Activated T-cell treated with anti-CD3 and anti-CD28 coated beads, Interleukin-2, amount 50 U/mL, for 4 hours (primary cell): ENCODE measurements at regions not wholly inside any gene's neighbourhood (a gene's known extent, or its start where the extent isn't known, plus 50 kb on each side); places are given as distances from the start of the nearest gene placed in this dataset.

Experiments
- ATAC-seq, 2 donors: fragments of 200-7000 bp; cut with Tn5 transposase; one replicate each; pipeline ENCODE4 v1.10.0; 2021
- DNase-seq: peaks from one replicate; pipeline ENCODE4 v3.0.0-alpha.2; 2020
- H3K27me3 Mint-ChIP-seq: one replicate; pipeline ENCODE4 v1.8.0; 2021; ENCODE audit warnings: low read depth, mixed read lengths
- H3K36me3 Mint-ChIP-seq: one replicate; pipeline ENCODE4 v1.8.0; 2022; ENCODE audit warnings: mixed read lengths; ENCODE audit not compliant: insufficient read depth
- H3K4me1 Mint-ChIP-seq: one replicate; pipeline ENCODE4 v1.8.0; 2021; ENCODE audit warnings: low read depth, mixed read lengths
- H3K4me3 Mint-ChIP-seq: one replicate; pipeline ENCODE4 v1.8.0; 2021; ENCODE audit warnings: mild to moderate bottlenecking, moderate library complexity, mixed read lengths
- H3K9me3 Mint-ChIP-seq: one replicate; pipeline ENCODE4 v1.8.0; 2021; ENCODE audit warnings: mixed read lengths

DNA sequence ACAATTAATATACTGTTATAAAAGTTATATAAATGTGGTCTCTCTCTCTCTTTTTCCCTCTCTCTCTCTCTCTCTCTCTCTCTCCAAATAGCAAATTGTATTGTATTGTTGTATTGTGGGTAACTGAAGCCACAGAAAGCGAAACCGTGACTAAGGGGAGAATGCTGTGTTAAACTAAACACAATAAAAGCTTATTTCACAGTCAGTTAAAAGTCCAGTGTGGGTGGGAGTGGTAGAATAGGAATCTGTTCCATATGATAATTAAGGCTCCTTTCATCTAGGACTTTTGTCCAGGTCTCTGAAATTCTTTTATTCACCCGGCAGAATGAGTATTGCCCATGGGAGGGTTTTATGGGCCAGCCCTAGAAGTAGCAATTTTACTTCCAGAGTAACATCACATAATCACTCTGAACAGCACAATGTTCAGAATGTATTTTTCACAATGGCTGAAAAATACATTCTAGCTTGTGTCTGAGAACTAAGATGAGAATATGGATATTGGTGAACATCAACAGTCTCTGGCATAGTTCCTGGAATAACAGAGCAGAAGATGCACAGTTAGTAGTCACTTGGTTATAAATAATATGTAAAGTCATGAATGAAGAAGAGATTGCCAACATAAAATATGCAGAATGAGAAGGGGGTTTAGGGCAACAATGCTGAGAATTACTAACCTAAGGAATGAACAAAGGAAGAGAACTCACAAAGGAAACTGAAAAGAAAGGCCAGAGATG, 399.1 kb downstream of the PLCL1 start:
- ATAC-seq = no peak

More for the DNA sequence above, 399.1 kb downstream of the PLCL1 start:
- no peaks in the 10 kb centered on the region for H3K4me1 Mint-ChIP-seq
- no peak for DNase-seq
- H3K9me3 Mint-ChIP-seq = no peaks in the 10 kb centered on the region
- H3K36me3 Mint-ChIP-seq = no peaks in the 10 kb centered on the region
- H3K27me3 Mint-ChIP-seq = peaks cover 6% of the 10 kb centered on the region
- H3K4me3 Mint-ChIP-seq = no peak overlapping the region
